ENCODE measurements at regions not wholly inside any gene's neighbourhood (a gene's known extent, or its start where the extent isn't known, plus 50 kb on each side); places are given as distances from the start of the nearest gene placed in this dataset.

DNA sequence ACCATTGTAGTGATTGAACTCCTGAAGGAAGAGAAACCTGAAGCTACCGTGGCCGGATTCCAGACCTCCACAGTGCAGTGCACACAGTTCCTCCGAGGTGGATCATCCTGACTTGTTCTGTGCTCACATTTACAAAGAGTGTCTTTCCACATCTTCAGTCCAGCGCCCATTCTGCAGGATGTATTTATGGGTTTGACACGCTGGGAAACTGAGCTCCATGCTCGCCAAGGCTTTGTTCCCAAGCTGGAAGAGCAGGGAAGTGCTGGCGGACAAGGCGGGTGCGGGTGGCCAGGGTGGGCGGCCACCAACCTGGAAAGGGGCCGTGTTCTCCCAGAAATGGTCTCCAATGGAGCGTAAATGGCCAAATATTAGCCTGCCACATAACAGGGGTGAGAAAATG is 227.9 kb downstream of the IRF8 start:
- no peak for TF ChIP-seq CTCF (conservative IDR thresholded peaks at IDR 0.05 in 1 of 2, IDR thresholded peaks at IDR 0.05 in 1 of 2; ENCODE audit: extremely low read depth in 1 of 2, insufficient read depth in 1 of 2, low read depth in 1 of 2, low read length in 2 of 2)
- TF ChIP-seq EZH2 (IDR thresholded peaks at IDR 0.05; ENCODE audit: borderline replicate concordance, low read length): no peak
